SK-MEL-5 (cell line): ENCODE measurements at regions not wholly inside any gene's neighbourhood (a gene's known extent, or its start where the extent isn't known, plus 50 kb on each side); places are given as distances from the start of the nearest gene placed in this dataset.

Experiments
- DNase-seq: peaks from one replicate; pipeline ENCODE4 v3.0.0-alpha.2; 2016; ENCODE audit warnings: low read depth, low spot score
- in situ Hi-C: cut with HindIII; loops from 2 replicates; pipeline ENCODE4 v1.10.0; 2016; ENCODE audit warnings: low sequenced_read_pairs, high pct_unique_total_duplicates, low pct_unique_long_range_greater_than_20kb

GRCh38 chr5:56558131-56558745 lies 257.1 kb upstream of the MAP3K1 start:
- in situ Hi-C loops, result no loop called here
- no peak for DNase-seq

- no peak for DNase-seq
Observed at GRCh38 chr5:56557198-56557597, 258.2 kb upstream of the MAP3K1 start.

GRCh38 chr5:56552612-56553268 lies 262.6 kb upstream of the MAP3K1 start:
- DNase-seq, result no peak
- in situ Hi-C loops, result no loop called here

More at GRCh38 chr5:56557198-56557597, 258.2 kb upstream of the MAP3K1 start:
- in situ Hi-C loops, result no loop called here

GRCh38 chr5:56550227-56550626 lies 265.1 kb upstream of the MAP3K1 start:
- no peak for DNase-seq
- in situ Hi-C loops, result no loop called here

- no peak for DNase-seq
- in situ Hi-C loops, result no loop called here
Observed at GRCh38 chr5:56549096-56549886, 266.1 kb upstream of the MAP3K1 start.

- in situ Hi-C loops, result no loop called here
- no peak for DNase-seq
Observed at GRCh38 chr5:56545016-56545415, 270.3 kb upstream of the MAP3K1 start.

GRCh38 chr5:56543441-56544388 lies 271.6 kb upstream of the MAP3K1 start:
- in situ Hi-C loops, result no loop called here
- DNase-seq, result no peak

GRCh38 chr5:56540266-56540665 lies 275.1 kb upstream of the MAP3K1 start:
- no peak for DNase-seq

GRCh38 chr5:56538580-56538979 lies 276.8 kb upstream of the MAP3K1 start:
- in situ Hi-C loops, result no loop called here

More at GRCh38 chr5:56540266-56540665, 275.1 kb upstream of the MAP3K1 start:
- in situ Hi-C loops, result no loop called here

GRCh38 chr5:56535347-56535746 lies 280.0 kb upstream of the MAP3K1 start:
- in situ Hi-C loops, result no loop called here
- DNase-seq, result no peak

More at GRCh38 chr5:56538580-56538979, 276.8 kb upstream of the MAP3K1 start:
- DNase-seq, result no peak

- in situ Hi-C loops, result no loop called here
- no peak for DNase-seq
Observed at GRCh38 chr5:56534102-56534829, 281.1 kb upstream of the MAP3K1 start.

- DNase-seq, result no peak
- in situ Hi-C loops, result no loop called here
Observed at GRCh38 chr5:56532466-56532865, 282.9 kb upstream of the MAP3K1 start.

GRCh38 chr5:56530626-56531138 lies 284.7 kb upstream of the MAP3K1 start:
- DNase-seq, result no peak
- in situ Hi-C loops, result no loop called here

GRCh38 chr5:56529666-56530430 lies 285.5 kb upstream of the MAP3K1 start:
- no peak for DNase-seq
- in situ Hi-C loops, result no loop called here

- in situ Hi-C loops, result no loop called here
- no peak for DNase-seq
Observed at GRCh38 chr5:56527174-56527573, 288.2 kb upstream of the MAP3K1 start.

GRCh38 chr5:56525113-56525512 lies 290.2 kb upstream of the MAP3K1 start:
- in situ Hi-C loops, result no loop called here
- no peak for DNase-seq
